ENCODE measurements at regions not wholly inside any gene's neighbourhood (a gene's known extent, or its start where the extent isn't known, plus 50 kb on each side); places are given as distances from the start of the nearest gene placed in this dataset.

DNA sequence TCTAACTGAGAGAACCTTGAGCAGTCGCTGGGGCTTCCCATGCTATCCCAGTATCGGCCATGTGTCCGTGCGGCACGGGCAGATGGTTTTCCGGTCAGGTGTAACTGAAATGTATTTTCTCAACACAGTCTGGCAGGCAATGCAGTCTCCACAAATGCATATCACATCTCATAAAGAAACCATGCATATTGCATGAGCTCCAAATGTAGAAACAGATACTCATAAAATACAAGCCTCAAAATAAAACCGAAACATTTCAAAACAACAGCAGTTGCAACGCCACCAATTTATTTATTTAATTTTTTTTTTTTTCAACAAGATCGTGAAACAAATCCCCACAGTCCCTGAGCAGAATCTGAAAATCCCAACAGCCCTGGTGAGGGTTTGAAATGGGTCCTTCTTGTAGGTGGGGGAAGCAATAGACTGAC, 299.4 kb downstream of the LPIN1 start:
- POLR2A ChIA-PET: interaction anchor here (0.7 kb wide), 1 partner anchor 499 kb away, joined by 3 read pairs; no protein-coding TSS in a partner anchor
- CTCF ChIA-PET: no interaction called here

DNA sequence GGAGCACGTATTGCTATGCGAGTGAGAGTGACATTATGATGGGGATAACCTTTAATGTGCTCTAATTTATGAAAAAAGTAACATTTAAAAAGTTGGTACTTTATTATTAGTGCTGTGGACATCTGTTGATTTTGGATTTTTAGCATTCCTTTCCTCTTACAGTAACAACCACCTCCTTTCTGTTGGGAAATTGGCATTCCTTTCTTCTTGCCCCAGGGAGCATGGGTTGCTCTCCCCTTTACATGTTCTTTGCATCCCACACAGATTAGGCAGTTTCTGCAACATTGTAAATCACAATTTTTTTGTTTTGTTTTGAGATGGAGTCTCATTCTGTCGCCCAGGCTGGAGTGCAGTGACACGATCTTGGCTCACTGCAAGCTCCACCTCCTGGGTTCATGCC, 300.2 kb downstream of the LPIN1 start:
- POLR2A ChIA-PET: no interaction called here
- CTCF ChIA-PET: no interaction called here

DNA sequence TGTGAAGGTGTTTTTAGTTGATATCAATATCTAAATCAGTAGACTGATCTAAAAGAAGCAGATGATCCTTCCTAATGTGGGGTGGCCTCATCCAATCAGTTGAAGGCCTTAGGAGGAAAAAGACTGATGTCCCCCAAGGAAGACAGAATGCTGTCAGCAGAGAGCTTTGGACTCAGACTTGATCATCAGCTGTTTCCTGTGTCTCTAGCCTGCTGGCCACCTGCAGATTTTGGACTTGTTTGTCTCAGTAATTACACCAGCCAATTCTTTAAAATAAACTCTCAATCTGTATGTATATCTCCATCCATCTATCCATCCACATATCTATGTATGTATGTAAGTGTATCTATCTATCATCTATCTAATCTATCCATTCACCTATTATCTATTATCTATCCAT, 301.3 kb downstream of the LPIN1 start:
- ChIA-PET POLR2A (no interaction called here), CTCF (interaction anchor here (0.9 kb wide), 1 partner anchor 55 kb away, joined by 3 read pairs; no protein-coding TSS in a partner anchor)

DNA sequence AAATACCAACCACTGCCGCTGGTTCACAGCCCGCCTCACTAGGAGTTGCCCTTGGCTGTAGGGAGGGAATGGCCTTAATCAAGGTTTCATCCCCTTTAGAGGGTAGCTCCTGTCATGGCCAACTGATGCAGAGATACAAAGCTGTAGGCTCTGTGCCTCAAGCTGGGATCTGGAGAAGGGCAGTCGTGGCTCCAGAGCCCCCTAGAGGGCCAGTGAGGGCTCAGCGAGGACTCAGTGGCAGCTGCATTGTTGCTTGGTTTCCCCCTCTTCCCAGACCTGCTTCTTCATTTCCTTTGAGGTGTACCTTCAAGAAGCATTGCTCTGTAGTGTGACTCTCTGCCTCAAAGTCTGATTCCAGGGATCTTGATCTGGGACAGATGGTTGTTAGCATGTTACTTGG, 302.1 kb downstream of the LPIN1 start:
- POLR2A ChIA-PET: no interaction called here
- CTCF ChIA-PET: interaction anchor here (0.9 kb wide), 1 partner anchor 56 kb away, joined by 3 read pairs; no protein-coding TSS in a partner anchor

DNA sequence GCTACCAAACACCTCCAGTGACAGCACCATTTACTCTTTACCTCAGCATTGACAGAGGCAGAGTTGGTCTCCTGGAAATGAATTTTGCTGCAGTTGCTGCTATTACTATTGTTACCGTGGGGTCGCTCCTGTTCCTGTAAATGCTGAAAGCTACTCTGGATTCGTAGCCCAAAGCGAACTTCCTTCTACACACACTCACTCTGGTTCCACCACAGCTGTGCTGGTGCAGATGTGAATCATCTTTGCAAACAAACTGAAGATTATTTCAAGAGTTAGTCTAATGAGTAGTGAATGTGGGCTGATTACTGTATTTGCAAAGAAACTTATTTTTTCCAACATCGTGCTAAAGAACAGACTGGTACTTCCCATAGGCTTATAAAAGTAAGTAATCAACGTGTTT, 304.0 kb downstream of the LPIN1 start:
- CTCF ChIA-PET: no interaction called here
- POLR2A ChIA-PET: no interaction called here

DNA sequence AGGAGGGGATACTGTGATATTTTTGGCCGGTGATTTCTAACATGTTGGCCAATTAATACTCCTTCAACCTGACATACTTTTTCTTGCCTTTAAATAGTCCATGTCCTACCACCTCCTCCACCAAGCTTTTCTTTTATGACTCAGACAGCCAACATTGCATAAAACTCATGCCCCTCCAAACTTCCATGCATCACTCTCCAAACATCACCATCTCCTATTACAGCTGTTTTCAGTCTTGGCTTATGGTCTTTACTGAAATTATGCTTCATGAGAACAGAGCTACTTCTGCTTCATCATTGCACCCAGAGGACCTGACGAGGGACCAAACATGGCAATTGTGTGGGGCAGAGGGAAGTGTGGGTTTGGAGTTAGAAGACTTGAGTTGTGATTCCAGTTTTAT, 305.4 kb downstream of the LPIN1 start:
- ChIA-PET POLR2A (no interaction called here), CTCF (no interaction called here)

DNA sequence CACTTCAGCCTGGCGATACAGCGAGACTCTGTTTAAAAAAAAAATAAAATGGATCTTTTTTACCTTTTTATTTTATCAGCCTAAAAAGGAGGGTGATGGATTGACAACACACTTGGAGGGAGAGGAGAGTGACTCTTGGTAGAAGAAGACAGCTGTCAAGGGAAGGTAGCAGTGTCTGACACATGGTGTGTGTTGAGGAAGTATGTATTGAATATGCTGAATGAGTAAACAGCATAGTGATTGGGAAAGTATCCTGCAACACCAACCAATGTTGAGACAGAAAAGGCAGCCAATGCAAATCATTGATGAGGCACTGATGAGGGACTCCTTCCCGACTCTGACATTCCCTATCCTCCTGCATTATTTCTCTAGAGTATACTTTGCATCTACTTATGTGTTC, 306.4 kb downstream of the LPIN1 start:
- ChIA-PET POLR2A (no interaction called here), CTCF (interaction anchor here (0.6 kb wide), 1 partner anchor 725 kb away, joined by 4 read pairs; no protein-coding TSS in a partner anchor)

DNA sequence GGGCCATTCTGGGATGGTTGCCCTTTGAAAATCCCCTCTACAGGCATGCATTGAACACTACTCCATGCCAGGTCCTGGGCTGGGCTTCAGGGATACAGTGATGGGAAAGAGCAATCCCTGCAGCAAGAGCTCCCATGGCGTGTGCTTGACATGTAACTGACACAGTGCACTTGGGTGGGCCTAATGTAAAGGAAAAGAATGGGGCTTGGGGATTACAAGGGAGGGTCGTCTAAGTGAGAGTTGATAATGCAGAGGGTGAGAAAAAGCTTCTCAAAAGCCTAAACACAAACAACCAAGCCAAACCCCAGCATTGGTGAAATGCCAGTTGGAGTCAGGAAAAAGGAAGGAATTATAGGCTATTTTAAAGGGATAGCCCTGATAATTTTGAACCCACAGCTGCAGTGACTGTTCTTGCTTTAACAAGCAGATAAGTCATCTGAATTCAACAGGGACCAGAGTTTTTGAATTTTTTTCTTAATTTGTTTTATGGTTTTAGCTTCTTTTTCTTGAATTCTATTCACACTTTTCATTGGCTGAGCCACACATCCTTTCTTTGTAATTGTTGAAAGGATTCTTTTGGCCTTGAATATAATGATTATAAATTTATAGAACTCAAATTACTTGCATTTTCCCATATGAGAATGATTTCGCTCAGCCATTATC, 308.7 kb downstream of the LPIN1 start:
- CTCF ChIA-PET: no interaction called here
- POLR2A ChIA-PET: no interaction called here

DNA sequence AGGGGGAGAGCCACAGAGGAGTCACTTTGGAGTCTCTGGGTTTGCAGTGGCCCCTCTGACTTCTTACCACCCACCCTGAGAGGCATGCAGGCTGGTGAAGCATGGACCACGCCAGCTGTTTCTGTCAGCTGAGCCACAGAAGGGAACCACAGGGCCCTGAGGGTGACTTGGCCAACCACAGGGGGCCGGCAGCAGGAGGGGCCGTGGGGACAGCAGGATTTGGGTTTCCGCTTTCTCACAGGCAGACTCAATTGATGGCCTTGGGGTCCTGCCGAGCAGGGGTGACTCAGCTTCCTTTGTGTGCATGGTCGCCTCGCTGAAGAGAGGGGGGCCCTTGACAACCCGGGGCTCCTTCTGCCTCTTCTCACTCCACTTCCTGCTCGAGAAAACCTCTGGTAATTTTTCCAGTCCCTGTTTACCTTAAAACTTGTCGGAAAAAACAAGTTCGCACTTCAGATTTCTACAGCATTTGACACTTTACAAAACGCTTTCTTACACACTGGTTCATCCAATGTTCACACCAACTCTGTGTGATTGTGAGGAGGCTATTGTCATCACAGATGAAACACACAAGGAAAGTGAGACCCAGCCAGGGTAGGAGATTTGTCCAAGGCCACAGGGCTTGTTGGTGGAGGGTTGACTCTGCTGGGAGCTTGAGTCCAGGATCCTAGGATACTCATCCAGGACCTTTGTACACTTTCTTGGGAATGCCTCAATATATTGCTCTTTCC, 311.2 kb downstream of the LPIN1 start:
- ChIA-PET POLR2A (no interaction called here), CTCF (no interaction called here)

DNA sequence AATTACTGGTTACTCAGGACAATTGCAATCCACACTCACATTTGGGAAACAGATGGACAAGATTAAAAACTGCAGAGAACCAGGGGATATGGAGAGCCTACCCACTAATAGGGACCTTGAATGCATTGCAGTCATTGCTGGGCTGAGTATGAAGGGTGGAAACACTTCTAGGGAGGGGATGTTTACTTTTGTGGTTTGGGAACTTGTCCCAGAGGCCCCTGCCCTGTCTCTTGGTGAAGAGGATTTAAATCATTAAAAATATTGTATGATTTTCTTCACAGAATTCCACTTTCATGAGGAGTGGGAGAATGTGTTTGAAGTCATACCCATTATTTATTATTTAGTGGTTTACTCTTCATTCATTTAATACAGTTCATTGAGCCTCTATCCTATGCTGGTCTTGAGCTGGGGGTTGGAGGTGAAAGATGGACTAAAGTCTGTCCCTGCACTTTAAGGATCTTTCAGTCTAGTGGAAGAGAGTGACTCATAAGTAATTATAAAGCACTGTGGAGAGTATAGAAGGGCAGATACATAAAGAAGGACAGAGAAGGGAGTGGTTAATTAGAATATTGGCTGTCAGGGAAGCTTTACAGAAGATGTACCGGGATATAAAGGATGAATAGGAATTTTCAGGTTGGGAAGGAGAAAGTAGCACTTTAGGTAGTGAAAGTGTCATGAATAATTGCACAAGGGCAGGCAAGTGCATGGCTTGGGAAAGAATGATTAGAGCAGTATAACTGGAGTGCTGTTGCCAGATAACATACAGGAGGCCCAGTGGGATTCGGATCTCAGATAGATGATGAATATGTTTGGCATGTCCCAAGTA, 313.4 kb downstream of the LPIN1 start:
- ChIA-PET CTCF (no interaction called here), POLR2A (no interaction called here)

DNA sequence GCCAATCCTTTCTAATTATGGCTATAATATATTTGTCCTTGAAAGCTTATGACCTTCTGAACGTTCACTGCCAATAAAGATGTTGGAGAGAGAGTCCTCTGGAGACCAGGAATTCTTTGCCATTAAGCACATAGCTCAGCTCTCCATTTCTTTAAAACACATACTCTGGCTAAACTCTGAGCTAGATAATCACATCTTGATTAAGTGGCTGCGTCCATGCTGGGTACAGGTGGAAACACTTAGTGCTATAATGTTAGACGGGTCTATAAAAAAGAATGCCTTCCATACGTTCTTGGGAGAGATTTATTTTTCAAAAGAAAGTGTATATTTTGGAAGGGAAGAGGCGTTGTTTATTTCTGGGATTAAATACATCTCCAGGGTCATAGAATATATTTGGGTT, 314.5 kb downstream of the LPIN1 start:
- POLR2A ChIA-PET: no interaction called here
- CTCF ChIA-PET: no interaction called here

DNA sequence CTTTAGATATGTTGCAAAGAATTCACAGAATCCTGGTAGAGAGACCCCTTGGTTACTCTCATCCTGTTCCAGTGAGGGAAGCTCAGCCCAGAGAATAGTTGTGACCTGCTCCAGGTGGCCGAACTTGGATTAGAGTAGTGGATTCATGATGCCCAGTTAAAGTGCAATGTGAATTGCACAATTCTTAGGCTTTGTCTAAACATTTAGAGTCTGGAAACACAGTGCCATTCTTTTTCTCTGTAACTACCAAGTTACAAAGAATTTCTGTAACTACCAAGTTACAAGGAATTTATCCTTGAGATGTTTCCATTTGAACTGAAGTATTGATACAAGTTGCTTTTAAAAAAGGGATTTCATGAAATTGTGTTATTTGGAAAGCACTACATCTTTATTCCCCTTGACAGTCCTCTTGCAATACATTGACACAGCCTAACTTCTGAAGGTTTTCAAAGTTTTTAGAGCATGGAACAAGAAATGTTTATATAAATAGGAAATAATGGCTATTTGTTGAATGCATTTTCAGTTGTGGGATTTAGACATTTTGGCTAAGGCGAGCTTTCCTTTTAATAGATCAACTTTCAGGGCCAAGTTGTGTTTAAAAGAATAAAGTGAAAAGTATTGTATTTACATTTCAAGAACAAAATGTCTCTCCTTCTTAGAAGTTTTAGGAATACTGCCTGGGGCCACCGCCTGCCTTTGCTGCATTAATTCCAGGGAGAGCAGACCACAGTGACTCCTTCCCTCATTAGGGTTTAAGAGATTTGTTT, 315.0 kb downstream of the LPIN1 start:
- POLR2A ChIA-PET: no interaction called here
- CTCF ChIA-PET: no interaction called here

DNA sequence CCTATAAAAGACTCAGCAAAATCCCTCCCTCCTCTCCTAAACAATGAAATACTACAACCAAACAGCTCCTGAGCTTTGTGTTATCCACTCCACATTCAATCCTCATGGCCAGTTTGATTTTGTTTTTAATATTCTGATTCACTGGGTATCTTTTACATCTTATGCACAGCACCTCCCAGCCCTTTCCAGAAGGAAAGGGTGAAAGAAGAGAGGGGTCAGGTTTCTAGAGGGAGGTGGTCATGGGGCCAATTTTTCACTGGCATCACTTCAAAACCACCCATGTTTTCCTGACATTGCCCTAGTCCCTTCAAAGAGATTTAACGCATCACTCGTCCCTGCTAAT, 315.6 kb downstream of the LPIN1 start:
- CTCF ChIA-PET: no interaction called here
- POLR2A ChIA-PET: no interaction called here

DNA sequence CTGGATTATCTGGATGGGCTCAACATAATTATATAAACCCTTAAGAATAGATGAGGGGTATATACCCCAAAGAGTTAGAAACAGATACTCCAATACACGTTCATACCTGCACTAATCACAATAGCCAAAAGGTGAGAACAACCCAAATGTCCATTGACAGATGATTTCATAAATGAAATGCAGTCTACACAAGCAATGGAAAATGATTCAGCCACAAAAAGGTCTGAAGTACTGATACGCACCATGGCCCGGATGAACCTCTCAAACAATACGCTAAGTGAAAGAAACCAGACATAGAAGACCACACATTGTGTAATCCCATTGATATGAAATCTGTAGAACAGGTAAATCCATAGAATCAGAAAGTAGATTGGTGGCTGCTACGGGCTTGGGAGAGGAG, 316.8 kb downstream of the LPIN1 start:
- ChIA-PET POLR2A (no interaction called here), CTCF (no interaction called here)

DNA sequence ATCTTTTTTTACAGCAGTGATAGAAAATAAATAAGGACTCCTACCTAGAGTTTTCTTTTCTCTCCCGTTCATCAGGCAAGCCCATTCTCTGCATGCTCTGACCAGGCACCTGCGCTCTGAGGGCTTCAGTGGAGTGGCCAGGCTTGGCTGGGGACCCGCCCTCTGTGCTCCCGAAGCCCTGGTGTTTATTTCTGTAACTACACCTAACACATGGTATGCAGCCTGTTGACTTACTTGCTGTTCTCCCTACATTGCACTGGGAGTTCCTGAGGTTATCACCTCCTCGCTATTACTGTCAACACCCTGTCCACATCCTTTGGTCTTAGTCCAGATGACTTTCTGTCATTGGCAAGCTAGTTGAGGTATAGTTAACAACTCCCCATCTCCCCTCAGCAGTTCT, 317.7 kb downstream of the LPIN1 start:
- ChIA-PET CTCF (no interaction called here), POLR2A (no interaction called here)

DNA sequence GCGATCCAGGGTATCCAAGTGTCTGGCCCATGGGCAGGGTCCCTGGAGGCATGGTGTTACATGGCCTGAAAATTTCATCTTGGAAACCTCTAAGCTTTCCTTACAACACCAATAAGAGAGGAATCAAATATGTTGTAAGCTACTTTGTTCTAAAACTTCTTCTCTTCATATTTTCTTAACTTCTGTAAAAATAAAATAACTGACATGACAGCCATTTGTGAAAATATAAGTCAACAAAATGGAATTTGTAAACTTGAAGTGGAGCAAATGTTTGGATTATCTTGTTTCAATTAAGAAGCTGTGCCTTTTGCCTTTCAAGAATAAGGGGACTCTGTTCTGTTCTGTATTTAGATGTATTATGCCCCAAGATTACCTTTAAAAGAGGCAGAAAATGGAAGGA, 319.7 kb downstream of the LPIN1 start:
- CTCF ChIA-PET: no interaction called here
- POLR2A ChIA-PET: no interaction called here

DNA sequence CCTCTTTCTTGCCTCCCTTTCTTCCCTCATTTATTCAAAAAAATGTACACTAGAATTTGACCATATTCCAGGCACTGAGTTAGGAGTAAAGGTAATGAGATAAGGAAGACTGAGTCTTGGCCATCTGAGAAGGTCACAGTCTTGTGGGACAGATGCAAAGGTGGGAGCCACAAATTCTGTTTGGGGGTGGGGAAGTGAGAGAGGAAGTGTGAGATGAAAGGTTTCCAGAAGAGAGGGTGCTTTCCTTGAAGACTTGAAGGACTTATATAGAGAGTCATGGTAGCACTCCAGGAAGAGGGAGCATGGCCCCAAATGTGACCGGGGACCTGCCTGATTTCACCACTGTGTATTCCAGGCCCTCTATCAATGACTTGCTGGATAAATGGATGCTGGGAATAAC, 320.6 kb downstream of the LPIN1 start:
- CTCF ChIA-PET: no interaction called here
- POLR2A ChIA-PET: no interaction called here

DNA sequence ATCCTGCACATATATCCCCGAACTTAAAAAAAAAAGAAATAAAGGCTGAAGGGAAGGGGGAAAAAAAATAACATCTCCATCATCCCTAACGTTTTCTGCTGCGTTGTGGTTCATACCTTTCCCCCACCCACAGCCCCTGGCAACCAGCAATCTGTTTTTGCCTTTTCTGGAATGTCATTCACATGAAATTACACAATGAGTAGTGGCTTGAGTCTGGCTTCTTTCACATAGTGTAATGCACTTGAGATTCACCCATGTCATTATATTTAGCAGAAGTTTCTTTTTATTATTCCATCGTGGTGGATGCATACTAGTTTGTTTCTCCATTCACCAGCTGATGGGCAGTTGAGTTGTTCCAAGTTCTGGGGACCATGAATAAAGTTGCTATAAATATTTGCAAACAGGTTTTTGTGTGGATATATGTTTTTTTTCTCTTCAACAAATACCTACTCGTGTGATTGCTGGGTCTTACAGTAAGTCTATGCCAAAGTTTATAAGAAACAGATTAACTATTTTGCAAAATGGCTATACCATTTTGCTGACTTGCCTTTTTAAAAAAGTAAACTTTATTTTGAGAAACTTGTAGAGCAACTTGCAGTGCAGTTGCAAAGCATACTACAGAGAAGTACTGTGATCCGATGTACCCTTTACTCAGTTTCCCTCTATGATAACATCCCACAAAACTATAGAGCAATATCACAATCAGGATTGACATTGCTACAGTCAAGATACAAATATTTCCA, 322.5 kb downstream of the LPIN1 start:
- CTCF ChIA-PET: no interaction called here
- POLR2A ChIA-PET: no interaction called here

DNA sequence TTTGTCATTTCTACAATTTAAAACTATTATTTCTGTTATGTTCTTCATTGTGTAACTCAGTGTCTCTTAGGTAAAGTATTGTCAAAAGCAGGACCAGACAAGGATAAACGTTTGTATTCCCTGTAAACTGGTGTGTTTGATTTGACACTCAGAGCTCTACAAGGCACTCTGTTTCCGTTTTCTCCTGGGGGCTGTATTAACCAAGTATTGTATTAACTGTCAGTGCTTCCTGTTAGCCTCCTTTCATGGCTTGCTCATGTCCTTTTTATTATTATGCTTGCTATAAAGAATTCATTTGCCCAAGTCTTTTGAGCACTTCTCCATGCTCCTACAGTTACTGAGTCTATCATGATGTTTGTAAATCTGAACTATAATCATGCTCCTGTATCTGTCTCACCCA, 323.7 kb downstream of the LPIN1 start:
- POLR2A ChIA-PET: no interaction called here
- CTCF ChIA-PET: no interaction called here

DNA sequence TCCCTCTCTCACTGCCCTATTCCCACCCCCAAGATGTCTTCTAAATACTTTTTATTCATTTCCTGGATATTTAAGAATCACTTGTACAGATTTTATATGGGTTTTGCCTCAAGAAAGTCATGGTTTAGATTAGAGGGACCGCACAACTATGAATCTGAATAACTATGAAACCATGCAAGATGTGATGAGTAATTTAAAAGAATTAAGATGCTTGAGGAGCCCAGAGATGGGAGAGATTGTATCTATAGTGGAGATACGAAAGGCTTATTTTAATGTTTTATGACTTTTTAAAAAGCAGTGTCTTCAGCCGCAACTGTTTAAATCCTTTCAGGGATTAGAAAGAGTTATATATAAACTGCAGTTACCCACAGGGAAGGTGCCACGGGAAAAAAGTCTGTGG, 324.1 kb downstream of the LPIN1 start:
- ChIA-PET POLR2A (no interaction called here), CTCF (no interaction called here)

Measured in activated CD8-positive, alpha-beta memory T cell treated with anti-CD3 and anti-CD28 coated beads for 36 hours (primary cell).